Muscle layer of duodenum (tissue), 2 donors: ENCODE measurements at regions not wholly inside any gene's neighbourhood (a gene's known extent, or its start where the extent isn't known, plus 50 kb on each side); places are given as distances from the start of the nearest gene placed in this dataset.
A peak's percentile ranks its signal among the peaks of the same experiment; 100 is the strongest.

Experiments
- H3K27ac ChIP-seq: one replicate; pipeline ENCODE4 v1.7.0; 2013; ENCODE audit warnings: mild to moderate bottlenecking, low read length
- H3K27me3 ChIP-seq: one replicate; pipeline ENCODE4 v1.7.0; 2013; ENCODE audit warnings: low read depth, mild to moderate bottlenecking, control low read depth, low read length
- H3K36me3 ChIP-seq, 2 donors: one replicate each; pipeline ENCODE4 v1.7.0; 2013; ENCODE audit warnings: low read length in 2 of 2, control low read depth in 1 of 2, mild to moderate bottlenecking in 1 of 2; ENCODE audit not compliant: insufficient read depth in 2 of 2, control insufficient read depth in 1 of 2
- H3K4me1 ChIP-seq, 2 donors: one replicate each; pipeline ENCODE4 v1.7.0; 2013; ENCODE audit warnings: low read length in 2 of 2, mild to moderate bottlenecking in 2 of 2, control low read depth in 1 of 2, moderate library complexity in 1 of 2; ENCODE audit not compliant: insufficient read depth in 2 of 2, control insufficient read depth in 1 of 2
- H3K4me3 ChIP-seq, 2 donors: one replicate each; pipeline ENCODE4 v1.7.0; 2013; ENCODE audit warnings: low read length in 2 of 2, low read depth in 1 of 2, mild to moderate bottlenecking in 1 of 2
- H3K9me3 ChIP-seq, 2 donors: one replicate each; pipeline ENCODE4 v1.7.0; 2013; ENCODE audit warnings: low read length in 2 of 2, control low read depth in 1 of 2, mild to moderate bottlenecking in 1 of 2; ENCODE audit not compliant: control insufficient read depth in 1 of 2
- donor health status: healthy.

DNA sequence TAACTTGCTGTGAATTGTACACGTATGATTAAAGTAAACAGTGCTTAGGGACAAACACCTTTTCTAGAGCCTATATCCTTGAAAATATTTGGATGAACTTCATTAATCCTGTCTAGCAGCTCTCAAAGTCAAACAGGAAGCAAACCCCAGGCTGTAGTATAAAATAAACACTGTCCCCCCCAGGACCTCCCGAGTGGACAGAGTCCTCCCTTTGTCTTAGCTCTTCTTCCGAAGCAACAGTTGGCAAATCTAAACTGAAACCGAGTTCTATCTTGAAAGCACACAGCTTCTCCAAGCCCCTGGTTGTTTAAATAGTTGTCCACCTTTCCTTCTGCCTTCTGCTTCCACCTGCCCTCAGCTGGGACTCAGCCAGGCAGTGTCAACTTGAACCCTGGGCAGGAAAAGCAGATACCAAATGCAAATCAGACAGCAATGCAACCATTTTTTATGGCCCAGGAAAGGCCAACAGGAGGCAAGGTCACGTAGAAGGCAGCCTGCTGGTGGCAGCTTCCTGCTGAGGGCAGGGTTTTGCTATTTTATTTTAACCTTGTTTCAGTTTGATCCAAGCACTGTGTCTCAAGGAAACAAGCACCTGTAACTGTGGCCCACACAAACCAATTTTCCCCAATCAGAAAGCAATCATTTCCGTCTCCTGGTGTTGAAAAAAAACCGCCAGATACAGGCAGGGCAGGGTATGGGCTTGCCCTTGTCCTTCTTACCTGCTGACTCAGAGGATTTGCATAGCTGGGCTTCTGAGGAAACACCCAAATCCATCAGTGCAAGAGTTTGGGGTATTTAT, 110.3 kb upstream of the KIT start:
- peak overlapping the region; percentile 69 for H3K27ac ChIP-seq
- H3K4me3 ChIP-seq: no peak overlapping the region
- H3K27me3 ChIP-seq: no peaks in the 10 kb centered on the region
- H3K9me3 ChIP-seq: no peaks in the 10 kb centered on the region
- no peaks in the 10 kb centered on the region for H3K4me1 ChIP-seq
- no peaks in the 10 kb centered on the region for H3K36me3 ChIP-seq

DNA sequence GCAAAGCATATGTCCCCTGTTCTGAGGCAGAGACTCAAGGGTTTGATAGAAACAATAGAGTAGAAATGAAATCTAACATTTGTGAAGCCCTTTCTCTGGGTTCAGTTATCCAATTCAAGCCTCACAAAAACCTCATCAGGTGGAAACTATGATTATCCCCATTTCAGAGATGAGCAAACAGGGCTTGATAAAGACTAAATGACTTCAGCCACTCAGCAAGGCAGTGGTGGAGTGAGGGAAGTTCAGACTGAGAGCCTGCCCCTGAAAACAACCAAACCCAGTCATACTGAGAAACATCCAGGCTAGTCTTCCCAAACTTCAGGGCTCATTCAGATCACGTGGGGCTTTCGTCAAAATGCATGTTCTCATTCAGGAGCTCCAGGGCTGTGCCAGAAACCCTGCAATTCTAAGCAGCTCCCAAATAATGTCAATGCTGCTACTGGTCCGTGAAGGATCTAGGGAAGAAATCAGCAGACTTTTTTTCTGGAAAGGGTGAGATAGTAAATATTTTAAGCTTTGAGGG, 109.6 kb upstream of the KIT start:
- Histone ChIP-seq H3K27me3 (no peaks in the 10 kb centered on the region), H3K4me1 (no peaks in the 10 kb centered on the region), H3K9me3 (no peaks in the 10 kb centered on the region), H3K36me3 (no peaks in the 10 kb centered on the region), H3K4me3 (no peak overlapping the region), H3K27ac (no peak overlapping the region)

DNA sequence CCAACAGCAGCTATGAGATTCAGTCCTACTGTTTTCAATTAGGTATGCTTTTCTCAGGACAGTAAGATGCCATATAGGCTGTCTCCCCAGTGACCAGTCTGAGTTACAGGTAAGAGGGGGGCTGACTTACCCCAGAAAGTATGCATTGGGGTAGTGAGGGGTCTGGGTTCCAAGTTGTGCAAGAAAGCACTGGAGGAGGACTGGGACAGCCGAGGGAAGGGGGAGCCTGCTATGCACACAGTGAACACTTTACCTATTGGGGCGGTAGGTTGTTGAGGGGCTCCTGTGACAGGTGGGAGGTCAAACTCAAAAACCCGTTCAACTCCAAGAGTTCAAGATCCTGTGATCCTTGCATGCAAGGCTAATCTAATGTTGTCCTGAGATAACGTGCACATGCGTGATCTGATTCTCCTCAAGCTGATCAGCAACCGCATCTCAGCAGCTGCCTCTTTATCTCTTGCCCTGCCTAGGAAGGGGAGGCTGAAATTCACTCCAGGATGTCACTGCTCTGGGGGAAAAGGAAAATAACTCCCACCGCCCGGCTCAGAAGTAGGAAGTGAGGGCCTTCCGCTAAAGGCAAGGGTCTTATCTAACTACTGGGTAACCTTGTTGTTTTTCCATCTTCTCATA, 108.8 kb upstream of the KIT start:
- no peak overlapping the region for H3K27ac ChIP-seq
- H3K27me3 ChIP-seq: no peaks in the 10 kb centered on the region
- H3K4me1 ChIP-seq: no peaks in the 10 kb centered on the region
- H3K9me3 ChIP-seq: no peaks in the 10 kb centered on the region
- no peak overlapping the region for H3K4me3 ChIP-seq
- H3K36me3 ChIP-seq: no peaks in the 10 kb centered on the region

DNA sequence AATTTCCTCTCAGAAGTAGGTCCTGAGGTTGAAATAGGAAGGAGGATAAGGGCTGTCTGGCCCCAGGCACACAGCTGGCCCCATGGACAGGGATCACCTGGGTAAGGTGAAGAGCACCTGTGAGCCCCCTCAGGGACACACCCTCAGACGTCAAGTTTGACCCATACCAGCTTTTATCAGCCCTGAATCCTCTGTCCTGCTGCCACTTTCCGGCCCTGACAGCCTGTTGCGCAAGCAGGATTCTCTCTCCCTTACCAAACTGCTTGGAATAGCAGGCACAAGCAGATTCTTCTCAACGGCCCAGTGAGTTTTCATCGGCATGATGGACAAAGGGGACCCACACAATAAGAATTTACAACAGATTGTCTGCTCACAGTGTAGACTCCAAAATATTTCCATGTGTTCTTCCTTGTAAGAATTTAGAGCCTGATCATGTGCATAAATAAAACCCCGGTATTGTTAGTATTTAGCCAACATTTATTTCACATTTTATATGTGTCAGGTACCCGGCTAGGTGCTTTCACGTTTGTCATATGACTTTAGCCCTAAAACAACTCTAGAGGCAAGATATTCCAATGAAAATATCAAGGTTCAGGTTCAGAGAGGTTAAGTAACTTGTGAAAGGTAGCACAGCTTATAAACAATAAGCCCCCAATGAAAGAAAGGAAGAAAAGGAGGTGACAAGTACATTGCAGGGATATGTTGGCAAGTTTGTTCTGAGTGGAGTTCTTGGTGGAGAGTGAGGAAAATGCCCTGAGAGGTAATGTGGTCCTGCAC, 107.2 kb upstream of the KIT start:
- no peaks in the 10 kb centered on the region for H3K27me3 ChIP-seq
- no peak overlapping the region for H3K27ac ChIP-seq
- no peaks in the 10 kb centered on the region for H3K36me3 ChIP-seq
- H3K9me3 ChIP-seq: no peaks in the 10 kb centered on the region
- H3K4me3 ChIP-seq: no peak overlapping the region
- H3K4me1 ChIP-seq: no peaks in the 10 kb centered on the region

DNA sequence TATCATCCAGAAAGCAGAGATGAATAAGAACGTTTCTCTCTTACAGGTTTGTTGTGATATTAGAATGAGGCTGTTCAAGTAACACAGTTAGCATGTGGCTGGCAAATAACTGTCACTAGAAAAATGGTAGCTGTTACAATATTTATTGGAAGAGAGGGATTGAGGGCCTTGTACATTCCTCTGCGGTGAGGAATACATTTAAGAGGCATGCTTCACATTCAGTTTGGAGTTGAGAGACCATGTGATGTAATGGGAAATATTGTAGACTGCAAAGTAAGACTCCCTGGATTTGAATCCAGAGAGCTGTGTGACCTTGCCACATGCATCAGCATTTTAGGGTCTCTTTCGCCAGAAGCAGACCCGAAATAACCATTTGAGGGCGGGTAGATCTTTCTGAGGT, 104.8 kb upstream of the KIT start:
- Histone ChIP-seq H3K4me1 (no peaks in the 10 kb centered on the region), H3K27me3 (no peaks in the 10 kb centered on the region), H3K9me3 (no peaks in the 10 kb centered on the region), H3K4me3 (no peak overlapping the region), H3K27ac (no peak overlapping the region), H3K36me3 (no peaks in the 10 kb centered on the region)

DNA sequence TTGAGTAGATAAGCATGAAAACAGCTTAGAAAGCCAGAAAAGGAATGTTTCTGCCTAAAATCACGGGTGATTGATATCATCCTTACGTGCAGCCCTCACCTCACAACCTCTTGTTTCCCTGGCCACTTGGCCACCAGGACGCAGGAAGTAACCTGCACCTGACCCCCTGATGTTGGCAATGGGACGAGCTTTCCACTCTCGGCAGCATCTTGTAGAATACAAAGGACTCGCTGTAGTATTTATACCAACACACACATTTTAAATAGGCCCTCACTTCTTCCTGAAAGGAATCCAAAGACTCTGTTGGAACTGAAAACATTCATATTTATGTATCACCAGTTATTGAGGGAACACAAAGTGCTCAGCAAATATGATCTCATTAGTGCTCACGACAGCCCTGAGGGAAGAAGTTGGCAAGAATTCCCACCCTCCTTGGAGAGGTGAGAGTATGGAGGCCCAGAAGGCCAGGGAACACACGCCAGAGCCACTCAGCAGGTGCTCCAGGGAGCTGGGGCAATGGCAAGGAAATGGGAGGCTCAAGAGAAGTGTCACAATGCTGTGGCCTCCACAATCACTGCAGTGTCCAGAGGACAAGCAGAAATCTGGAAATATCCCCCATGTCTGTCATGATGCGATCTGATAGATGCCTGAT, 103.3 kb upstream of the KIT start:
- no peak overlapping the region for H3K27ac ChIP-seq
- no peaks in the 10 kb centered on the region for H3K27me3 ChIP-seq
- no peaks in the 10 kb centered on the region for H3K4me1 ChIP-seq
- H3K4me3 ChIP-seq: no peak overlapping the region
- H3K36me3 ChIP-seq: no peaks in the 10 kb centered on the region
- no peaks in the 10 kb centered on the region for H3K9me3 ChIP-seq

DNA sequence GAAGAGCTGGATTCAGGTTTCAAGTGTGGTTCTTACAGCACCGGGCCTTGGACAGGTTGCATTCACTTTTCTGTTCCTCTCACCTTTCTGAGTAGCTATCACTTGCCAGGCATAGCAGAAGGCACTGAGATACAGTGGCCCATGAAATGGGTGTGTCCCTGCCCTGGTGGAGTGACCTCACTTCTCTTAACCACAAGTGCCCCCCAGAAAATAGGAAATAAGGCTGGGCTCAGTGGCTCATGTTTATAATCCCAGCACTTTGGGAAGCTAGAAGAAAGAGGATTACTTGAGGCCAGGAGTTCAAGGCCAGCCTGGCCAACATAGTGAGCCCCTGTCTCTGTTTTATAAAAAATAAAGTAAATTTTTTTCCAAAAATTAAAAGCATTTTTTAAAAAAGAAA, 101.7 kb upstream of the KIT start:
- Histone ChIP-seq H3K27me3 (no peaks in the 10 kb centered on the region), H3K9me3 (no peaks in the 10 kb centered on the region), H3K4me3 (no peak overlapping the region), H3K36me3 (no peaks in the 10 kb centered on the region), H3K27ac (no peak overlapping the region), H3K4me1 (no peaks in the 10 kb centered on the region)

DNA sequence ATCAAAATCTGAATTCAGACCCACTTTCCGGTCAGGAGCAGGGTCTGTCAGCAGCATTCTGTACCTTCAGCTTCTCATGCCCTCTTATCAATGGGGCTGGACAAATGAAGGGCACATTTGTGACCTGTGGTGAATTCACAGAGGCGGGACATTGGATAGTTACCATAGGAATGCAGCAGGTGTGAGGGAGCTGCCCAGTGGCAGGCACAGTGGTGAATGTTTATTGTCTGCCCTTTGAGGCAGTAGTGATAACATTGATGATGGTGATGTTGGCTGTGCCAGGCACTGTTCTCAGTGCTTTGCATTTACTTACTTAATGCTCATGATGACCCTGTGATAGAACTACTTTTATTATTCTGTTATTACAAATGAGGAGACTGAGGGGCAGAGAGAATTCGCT, 101.2 kb upstream of the KIT start:
- H3K27me3 ChIP-seq: no peaks in the 10 kb centered on the region
- H3K4me3 ChIP-seq: no peak overlapping the region
- no peak overlapping the region for H3K27ac ChIP-seq
- no peaks in the 10 kb centered on the region for H3K9me3 ChIP-seq
- no peaks in the 10 kb centered on the region for H3K36me3 ChIP-seq
- H3K4me1 ChIP-seq: no peaks in the 10 kb centered on the region

DNA sequence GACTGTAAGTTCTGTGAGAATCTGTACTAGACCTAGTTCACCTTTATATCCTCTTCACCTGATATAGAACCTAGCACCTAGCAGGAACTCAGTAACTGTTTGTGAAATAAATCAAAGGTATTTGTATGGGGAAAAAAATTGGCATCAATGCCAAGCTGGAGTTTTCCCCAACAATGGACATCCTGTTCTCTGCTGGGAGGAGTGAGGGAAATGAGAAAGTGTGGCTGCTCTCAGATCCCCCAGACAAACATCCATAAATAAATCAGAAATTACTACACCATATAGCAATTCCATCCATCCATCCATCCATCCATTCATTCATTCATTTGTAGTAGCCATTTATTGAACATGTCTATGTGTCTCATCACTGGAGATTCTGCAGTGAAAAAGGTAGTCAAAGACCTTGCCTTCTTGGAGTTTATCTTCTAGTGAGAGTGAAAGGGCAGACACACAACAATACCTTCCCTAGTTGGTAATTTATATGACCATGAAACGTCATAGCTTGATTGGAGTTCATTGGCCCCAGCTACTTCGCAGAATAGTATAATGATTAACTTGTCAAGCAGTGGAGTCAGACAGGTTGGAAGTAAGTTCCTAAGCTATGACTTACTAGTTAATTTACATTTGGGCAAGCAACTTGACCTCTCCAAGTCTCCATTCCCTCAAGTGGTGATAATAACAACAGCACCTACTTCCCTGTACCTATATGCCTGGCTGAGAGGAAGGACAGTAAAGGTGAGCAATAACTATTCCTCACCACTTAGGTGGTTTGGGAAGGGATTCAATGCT, 98.7 kb upstream of the KIT start:
- no peaks in the 10 kb centered on the region for H3K4me1 ChIP-seq
- H3K27me3 ChIP-seq: no peaks in the 10 kb centered on the region
- no peaks in the 10 kb centered on the region for H3K36me3 ChIP-seq
- H3K4me3 ChIP-seq: no peak overlapping the region
- H3K9me3 ChIP-seq: no peaks in the 10 kb centered on the region
- no peak overlapping the region for H3K27ac ChIP-seq

DNA sequence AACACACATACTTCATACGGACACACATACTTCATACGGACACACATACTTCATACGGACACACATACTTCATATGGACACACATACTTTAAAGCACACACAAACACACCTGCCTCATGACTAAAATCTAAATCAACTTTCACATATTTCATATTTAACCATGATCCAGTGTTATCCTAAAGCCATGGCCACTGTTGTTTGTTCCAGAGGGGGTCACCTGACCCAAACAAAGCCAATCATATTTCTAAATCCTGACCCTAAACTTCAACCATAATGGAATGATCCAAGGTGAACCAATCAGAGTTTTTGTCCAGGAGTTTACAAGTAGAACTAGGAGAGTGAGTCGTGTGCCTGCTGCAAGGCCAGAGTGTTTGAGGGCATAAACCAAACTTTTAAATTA, 97.2 kb upstream of the KIT start:
- Histone ChIP-seq H3K27ac (no peak overlapping the region), H3K4me3 (no peak overlapping the region), H3K9me3 (no peaks in the 10 kb centered on the region), H3K4me1 (no peaks in the 10 kb centered on the region), H3K36me3 (no peaks in the 10 kb centered on the region), H3K27me3 (no peaks in the 10 kb centered on the region)
